CD14-positive monocyte (primary cell): ENCODE measurements at regions not wholly inside any gene's neighbourhood (a gene's known extent, or its start where the extent isn't known, plus 50 kb on each side); places are given as distances from the start of the nearest gene placed in this dataset.
A peak's percentile ranks its signal among the peaks of the same experiment; 100 is the strongest.

ENCODE experiments used
- DNase-seq, 3 donors: peaks; one replicate each; pipeline ENCODE4 v3.0.0-alpha.2; 2011 to 2022
- H2AFZ ChIP-seq: 2 replicates; pipeline ENCODE4 v1.6.0; 2012; ENCODE audit warnings: mild to moderate bottlenecking, low read depth, low read length, inconsistent platforms; ENCODE audit not compliant: insufficient read depth, poor library complexity, severe bottlenecking
- H3K27ac ChIP-seq, 2 donors: 1 replicate in 1 of 2; 2 replicates in 1 of 2; pipeline ENCODE4 v1.5.1; 2012 to 2013; ENCODE audit warnings: low read length in 2 of 2, control low read depth in 1 of 2, inconsistent platforms in 1 of 2, low read depth in 1 of 2, mild to moderate bottlenecking in 1 of 2
- H3K27me3 ChIP-seq, 2 donors: one replicate each; pipeline versions ENCODE4 v1.6.0 to v1.6.1; 2011 to 2013; ENCODE audit warnings: low read length in 2 of 2; ENCODE audit not compliant: control insufficient read depth in 2 of 2, insufficient read depth in 2 of 2
- H3K36me3 ChIP-seq, 2 donors: replicated peaks in 1 of 2; 1 replicate in 1 of 2; 2 replicates in 1 of 2; pipeline versions ENCODE4 v1.5.1 to v1.6.1; 2012 to 2013; ENCODE audit warnings: low read length in 2 of 2, control low read depth in 1 of 2, inconsistent platforms in 1 of 2, mild to moderate bottlenecking in 1 of 2; ENCODE audit not compliant: insufficient read depth in 2 of 2, control insufficient read depth in 1 of 2
- H3K4me1 ChIP-seq, 2 donors: 1 replicate in 1 of 2; 2 replicates in 1 of 2; pipeline versions ENCODE4 v1.5.1 to v1.6.1; 2012 to 2013; ENCODE audit warnings: low read length in 2 of 2, control low read depth in 1 of 2, inconsistent platforms in 1 of 2, mild to moderate bottlenecking in 1 of 2, moderate library complexity in 1 of 2; ENCODE audit not compliant: insufficient read depth in 2 of 2, control insufficient read depth in 1 of 2
- H3K4me2 ChIP-seq: replicated peaks from 2 replicates; pipeline ENCODE3; 2012; ENCODE audit warnings: low read length, moderate library complexity, mild to moderate bottlenecking; ENCODE audit not compliant: poor library complexity, severe bottlenecking; ENCODE audit errors: extremely low read depth
- H3K4me3 ChIP-seq, 3 experiments: fragments of 200-600 bp in 1 of 3; sonication (generic) in 1 of 3; replicated peaks in 1 of 3; 1 replicate in 2 of 3; 2 replicates in 1 of 3; pipeline ENCODE4 v1.5.1; 2011 to 2013; ENCODE audit warnings: low read length in 3 of 3, mild to moderate bottlenecking in 3 of 3, control low read depth in 2 of 3, low read depth in 2 of 3, inconsistent platforms in 1 of 3, moderate library complexity in 1 of 3
- H3K79me2 ChIP-seq: 2 replicates; pipeline ENCODE4 v1.6.0; 2012; ENCODE audit warnings: mild to moderate bottlenecking, control low read depth, inconsistent platforms, low read length, moderate library complexity; ENCODE audit not compliant: insufficient read depth
- H3K9ac ChIP-seq: 2 replicates; pipeline ENCODE4 v1.6.0; 2017; ENCODE audit warnings: low read length, mild to moderate bottlenecking; ENCODE audit not compliant: insufficient read depth, poor library complexity, severe bottlenecking
- H3K9me3 ChIP-seq, 2 donors: replicated peaks in 1 of 2; 1 replicate in 1 of 2; 2 replicates in 1 of 2; pipeline versions ENCODE4 v1.5.1 to v1.6.1; 2012 to 2013; ENCODE audit warnings: low read length in 2 of 2, control low read depth in 1 of 2; ENCODE audit not compliant: control insufficient read depth in 1 of 2, insufficient read depth in 1 of 2
- H4K20me1 ChIP-seq: 2 replicates; pipeline ENCODE4 v1.6.0; 2012; ENCODE audit warnings: mild to moderate bottlenecking, low read length, control low read depth, moderate library complexity; ENCODE audit not compliant: insufficient read depth
- H3K27ac Mint-ChIP-seq, 7 donors: one replicate each; pipeline ENCODE4 v1.8.0; 2020; ENCODE audit warnings: mild to moderate bottlenecking in 7 of 7, mixed read lengths in 7 of 7, moderate library complexity in 6 of 7, inconsistent platforms in 2 of 7
- H3K27me3 Mint-ChIP-seq, 3 donors: one replicate each; pipeline ENCODE4 v1.8.0; 2021 to 2022; ENCODE audit warnings: low read depth in 3 of 3, mild to moderate bottlenecking in 3 of 3, mixed read lengths in 3 of 3, moderate library complexity in 3 of 3, inconsistent platforms in 1 of 3
- H3K36me3 Mint-ChIP-seq, 2 donors: one replicate each; pipeline ENCODE4 v1.8.0; 2020; ENCODE audit warnings: mixed read lengths in 2 of 2, inconsistent platforms in 1 of 2, mild to moderate bottlenecking in 1 of 2
- H3K4me1 Mint-ChIP-seq: one replicate; pipeline ENCODE4 v1.8.0; 2020; ENCODE audit warnings: mild to moderate bottlenecking, mixed read lengths
- H3K4me3 Mint-ChIP-seq, 2 donors: one replicate each; pipeline ENCODE4 v1.8.0; 2020; ENCODE audit warnings: mild to moderate bottlenecking in 2 of 2, mixed read lengths in 2 of 2, moderate library complexity in 1 of 2
- H3K9me3 Mint-ChIP-seq, 7 donors: one replicate each; pipeline ENCODE4 v1.8.0; 2020 to 2022; ENCODE audit warnings: mixed read lengths in 7 of 7, mild to moderate bottlenecking in 6 of 7, moderate library complexity in 6 of 7, inconsistent platforms in 2 of 7
- CTCF ChIP-seq: fragments of 200-600 bp; IDR thresholded peaks from one replicate; pipeline ENCODE4 v1.8.0; 2022; ENCODE audit warnings: antibody characterized with exemption, mild to moderate bottlenecking
- WGBS: methylation state at CpG from one replicate; pipeline ENCODE4 v1.1.5; 2013; ENCODE audit warnings: missing lambda C conversion rate; ENCODE audit not compliant: insufficient coverage; 5-methylcytosine and 5-hydroxymethylcytosine counted together
- intact Hi-C, 2 donors: fragments of 100-400 bp; cut with micrococcal nuclease; formaldehyde crosslinking; loops; one replicate each; pipeline versions ENCODE4 v1.15.0 to v1.15.1; 2023

- intact Hi-C loops, result no loop called here
- 65% methylated on average over 11 of the region's 11 CpGs for WGBS
- Mint-ChIP-seq H3K9me3 (no peaks in the 10 kb centered on the region), H3K4me1 (no peaks in the 10 kb centered on the region), H3K27ac (peak overlapping the region in 1 of 7 donors; percentile 23), H3K4me3 (no peak overlapping the region), H3K36me3 (no peaks in the 10 kb centered on the region), H3K27me3 (peaks cover 2 to 9% (median 5%) of the 10 kb centered on the region in 3 donors)
- Histone ChIP-seq H4K20me1 (no peaks in the 10 kb centered on the region), H3K9me3 (no peaks in the 10 kb centered on the region), H3K4me1 (no peaks in the 10 kb centered on the region), H2AFZ (no peak overlapping the region), H3K79me2 (no peaks in the 10 kb centered on the region), H3K4me2 (no peak overlapping the region), H3K27ac (no peak overlapping the region), H3K9ac (no peak overlapping the region), H3K27me3 (no peaks in the 10 kb centered on the region), H3K36me3 (no peaks in the 10 kb centered on the region), H3K4me3 (no peak overlapping the region)
- no peak for TF ChIP-seq CTCF
- DNase-seq, result no peak
Measured at GRCh38 chr10:128686630-128687278, 560.5 kb upstream of the MKI67 start.

- Histone ChIP-seq H2AFZ (no peak overlapping the region), H3K27ac (no peak overlapping the region), H3K27me3 (no peaks in the 10 kb centered on the region), H3K9me3 (no peaks in the 10 kb centered on the region), H3K4me2 (no peak overlapping the region), H3K79me2 (no peaks in the 10 kb centered on the region), H3K4me3 (no peak overlapping the region), H3K9ac (no peak overlapping the region), H4K20me1 (no peaks in the 10 kb centered on the region), H3K4me1 (no peaks in the 10 kb centered on the region), H3K36me3 (no peaks in the 10 kb centered on the region)
- no peaks in the 10 kb centered on the region for H3K36me3 Mint-ChIP-seq
- no CpG with 5 or more reads among the region's 3 CpGs for WGBS
- no peak overlapping the region for H3K4me3 Mint-ChIP-seq
- DNase-seq, result no peak
- peaks cover 2 to 9% (median 5%) of the 10 kb centered on the region in 3 donors for H3K27me3 Mint-ChIP-seq
- intact Hi-C loops, result no loop called here
- no peaks in the 10 kb centered on the region for H3K9me3 Mint-ChIP-seq
- H3K4me1 Mint-ChIP-seq, result no peaks in the 10 kb centered on the region
- no peak overlapping the region for H3K27ac Mint-ChIP-seq
- no peak for TF ChIP-seq CTCF
Measured at GRCh38 chr10:128687408-128687807, 561.2 kb upstream of the MKI67 start.
